Activated CD4-positive, alpha-beta T cell treated with anti-CD3 and anti-CD28 coated beads for 4 hours (primary cell): ENCODE measurements at regions not wholly inside any gene's neighbourhood (a gene's known extent, or its start where the extent isn't known, plus 50 kb on each side); places are given as distances from the start of the nearest gene placed in this dataset.

Source experiments
- DNase-seq, 2 donors: peaks; one replicate each; pipeline ENCODE4 v3.0.0-alpha.2; 2020

DNA sequence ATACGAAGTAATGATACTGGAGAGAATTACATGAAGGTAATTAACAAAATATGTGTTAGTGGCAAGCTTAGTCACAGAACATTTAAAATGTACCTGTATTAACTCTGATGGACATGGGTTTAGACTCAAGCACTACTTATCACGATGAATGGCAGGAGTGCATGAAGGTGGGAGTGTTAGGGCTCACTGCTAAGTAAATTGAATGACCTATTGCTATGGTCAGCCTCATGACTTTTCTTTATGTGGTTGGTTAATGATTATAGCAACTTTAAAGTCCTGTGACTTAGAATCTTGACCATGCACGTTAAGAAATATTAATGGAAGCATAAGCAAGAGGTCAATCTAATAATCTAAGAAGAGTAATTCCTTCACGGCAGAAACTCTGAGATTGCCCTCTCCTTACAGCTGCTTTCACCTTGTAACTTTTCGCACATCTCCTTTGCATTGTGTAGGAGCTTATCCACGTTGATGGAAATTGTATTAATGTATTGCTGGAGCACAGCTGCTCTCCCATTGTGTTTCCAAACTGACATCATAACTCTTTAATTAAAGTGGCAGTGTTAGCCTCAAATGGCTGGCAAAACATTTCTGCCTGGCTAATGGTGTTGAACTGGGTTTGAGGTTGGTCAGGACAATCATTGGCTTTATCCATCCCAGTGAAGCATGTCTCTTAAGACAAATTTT is 114.5 kb downstream of the RXFP2 start:
- no peak for DNase-seq

DNA sequence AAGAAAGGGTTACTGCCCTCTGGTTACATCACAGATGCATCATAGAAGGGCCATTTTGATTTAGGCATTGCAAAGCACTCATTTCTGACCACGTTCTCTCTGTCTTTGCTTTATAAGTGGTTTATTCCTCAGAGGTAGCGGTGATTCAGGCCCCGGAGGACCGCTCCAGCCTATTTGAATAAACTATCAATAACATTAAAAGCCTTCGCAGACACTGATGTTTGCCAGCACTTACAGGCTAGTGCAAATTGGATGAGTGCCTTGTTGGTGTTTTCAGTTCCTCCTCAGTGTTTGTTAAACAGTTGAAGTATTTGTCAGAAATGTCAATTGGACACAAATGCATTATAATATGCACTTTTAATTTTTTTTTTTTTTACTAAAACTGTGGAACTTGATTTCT is 120.2 kb downstream of the RXFP2 start:
- no peak for DNase-seq

DNA sequence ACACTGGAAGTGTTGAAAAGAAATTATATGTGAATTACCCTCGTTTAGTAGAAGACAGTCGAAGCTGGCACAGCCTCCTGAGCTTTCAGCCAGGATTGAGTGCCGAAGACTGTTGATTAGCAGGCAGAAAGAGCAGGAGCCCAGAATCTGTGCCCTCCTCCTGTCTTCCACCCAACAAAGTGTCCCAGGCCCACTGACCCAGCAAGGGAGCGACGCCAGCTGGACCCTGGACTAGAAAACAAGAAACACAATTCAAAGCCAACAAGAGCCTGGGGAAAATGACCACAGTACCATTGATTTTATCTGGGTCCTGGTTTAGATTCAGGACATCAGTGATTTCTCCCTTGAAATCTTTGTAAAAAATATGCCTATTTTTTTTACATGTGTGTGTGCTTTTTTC is 120.7 kb downstream of the RXFP2 start:
- DNase-seq = no peak

DNA sequence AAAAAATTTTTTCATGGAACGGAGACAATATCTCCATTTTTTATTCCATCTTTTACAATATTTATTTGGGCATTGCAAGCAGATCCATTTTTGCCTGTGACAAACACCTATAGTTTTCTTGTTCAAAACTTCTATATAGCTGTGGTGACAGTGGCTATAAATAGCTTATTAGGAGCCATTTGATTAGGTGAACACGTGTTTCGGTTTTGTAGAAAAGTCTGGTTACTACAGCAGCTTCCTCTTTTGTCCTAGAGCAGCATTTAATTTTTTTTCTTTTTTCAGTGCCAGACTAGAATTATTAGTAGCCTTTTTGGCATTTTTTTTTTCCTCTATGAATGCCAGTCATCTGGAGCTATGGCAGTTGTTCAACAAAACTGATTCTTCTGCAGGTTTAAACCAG is 123.5 kb downstream of the RXFP2 start:
- no peak for DNase-seq

DNA sequence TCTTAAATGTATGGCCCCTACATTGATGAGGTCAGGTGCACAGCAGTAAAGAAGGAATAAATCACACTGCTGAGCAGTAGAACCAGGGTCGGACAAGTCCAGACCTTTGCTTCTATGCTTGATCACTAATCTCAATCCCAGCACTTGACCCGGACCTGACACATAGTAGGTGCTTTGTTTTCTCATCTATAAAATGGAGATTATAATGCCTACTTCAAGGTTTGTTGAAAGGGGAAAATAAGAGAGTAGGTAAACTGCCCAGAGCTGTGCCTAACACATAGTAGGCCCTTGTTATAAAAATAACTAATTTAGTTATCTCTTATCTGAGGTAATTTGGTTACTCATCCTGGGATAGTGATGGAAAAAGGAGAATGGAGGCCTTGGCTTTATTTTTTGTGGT is 125.0 kb downstream of the RXFP2 start:
- DNase-seq = no peak

DNA sequence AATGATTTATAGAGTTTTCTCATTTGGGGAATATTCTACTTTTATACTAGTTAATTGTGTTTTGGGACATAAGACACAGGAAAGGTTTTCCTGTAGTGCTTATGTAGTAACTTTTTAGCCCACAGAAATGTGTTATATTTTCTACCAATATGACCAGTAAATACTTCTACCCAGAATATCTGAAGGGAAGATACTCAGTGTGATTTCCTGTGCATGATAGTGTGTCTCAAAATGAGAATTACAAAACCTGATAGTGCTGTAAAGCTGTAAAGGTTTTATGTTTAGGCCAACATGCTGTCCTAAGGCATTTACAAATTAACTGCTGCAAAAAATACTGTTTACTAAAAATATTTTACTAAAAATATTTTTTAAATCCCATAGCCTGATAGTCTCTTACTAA is 126.8 kb downstream of the RXFP2 start:
- no peak for DNase-seq

DNA sequence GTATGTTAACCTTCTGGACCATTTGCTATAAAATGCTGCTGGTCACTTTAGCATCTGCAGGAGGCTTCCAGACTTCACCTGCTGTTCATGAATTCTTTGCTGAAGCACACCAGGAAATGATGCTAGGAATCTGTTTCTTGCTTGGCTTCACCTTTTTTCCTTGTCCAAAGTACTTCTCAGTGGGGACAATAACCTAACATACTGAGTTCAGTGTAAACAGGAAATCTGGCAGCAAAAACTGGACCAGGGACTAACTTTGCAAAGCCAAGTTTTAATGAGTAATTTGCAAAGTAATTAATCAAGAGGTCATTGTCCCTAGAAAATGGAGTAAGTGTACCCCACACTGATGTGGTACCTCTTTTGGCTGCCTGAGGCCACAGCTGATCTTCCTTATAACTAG is 128.4 kb downstream of the RXFP2 start:
- no peak for DNase-seq

DNA sequence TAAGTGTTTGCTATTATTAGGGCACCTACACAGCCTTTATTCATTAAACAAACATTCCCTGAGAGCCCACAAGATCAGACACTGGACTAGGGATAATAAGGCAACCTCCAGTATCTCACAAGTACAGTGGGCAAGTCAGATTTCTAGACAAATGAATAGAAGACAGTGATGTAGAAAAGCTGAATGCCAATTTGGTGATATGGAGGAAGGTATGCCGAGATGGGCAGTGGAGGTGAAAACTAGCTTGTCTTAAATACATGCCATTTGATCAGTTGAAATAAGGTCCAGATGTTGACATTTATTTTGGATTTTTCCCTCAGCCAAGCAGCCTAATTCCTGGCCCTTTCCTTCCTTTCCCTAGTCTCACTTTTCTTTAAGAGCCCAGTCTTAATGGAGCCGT is 130.3 kb downstream of the RXFP2 start:
- no peak for DNase-seq

DNA sequence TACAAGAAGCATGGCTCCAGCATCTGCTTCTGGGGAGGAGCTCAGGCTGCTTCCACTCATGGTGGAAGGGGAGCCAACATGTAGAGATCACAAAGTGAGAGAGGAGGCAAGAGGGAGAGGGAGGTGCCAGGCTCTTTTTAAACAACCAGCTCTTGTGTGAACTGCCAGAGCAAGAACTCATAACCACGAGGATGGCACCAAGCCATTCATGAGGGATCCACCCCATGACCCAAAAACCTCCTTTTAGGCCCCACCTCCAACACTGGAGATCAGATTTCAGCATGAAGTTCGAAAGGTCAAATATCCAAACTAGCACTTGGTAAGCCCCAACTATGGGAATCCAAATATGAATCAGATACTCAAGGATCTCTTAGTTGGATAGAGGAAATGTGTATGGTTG is 131.2 kb downstream of the RXFP2 start:
- no peak for DNase-seq

DNA sequence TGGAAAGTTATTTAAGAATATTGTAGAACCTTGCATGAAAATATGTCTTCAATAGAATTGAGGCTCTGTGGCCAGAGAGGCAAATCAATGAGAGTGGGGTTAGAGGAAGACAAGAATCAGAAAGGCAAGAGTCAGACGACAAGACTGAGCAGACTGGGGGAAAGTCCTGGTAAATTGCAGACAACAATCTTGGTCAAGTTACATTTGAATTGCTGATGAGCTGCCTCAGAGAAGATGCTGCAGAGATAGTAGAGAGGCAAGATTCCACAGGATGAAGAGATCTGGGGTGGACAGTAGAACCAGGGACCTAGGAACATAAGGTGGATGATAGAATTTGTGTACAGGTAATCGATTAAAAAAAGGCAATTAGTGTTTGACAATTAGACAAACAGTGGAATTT is 133.8 kb downstream of the RXFP2 start:
- no peak for DNase-seq

DNA sequence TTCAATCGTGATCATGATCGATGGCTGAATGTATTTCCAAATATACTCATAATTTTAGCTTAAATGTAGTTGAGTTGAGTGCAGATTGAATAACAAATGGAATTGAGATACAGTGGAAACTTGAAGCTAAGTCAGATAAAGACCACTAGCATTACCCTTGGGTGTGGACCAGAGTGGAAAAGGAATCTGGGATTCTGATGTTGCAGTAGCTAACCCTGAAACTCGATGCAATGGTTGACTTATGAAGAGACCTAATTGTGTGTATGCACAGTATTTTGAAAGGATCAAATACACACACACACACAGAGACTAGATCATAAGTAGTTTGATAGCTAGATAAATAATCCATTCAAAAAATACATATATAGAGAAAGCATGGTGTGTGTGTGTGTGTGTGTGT is 135.8 kb downstream of the RXFP2 start:
- DNase-seq = no peak

DNA sequence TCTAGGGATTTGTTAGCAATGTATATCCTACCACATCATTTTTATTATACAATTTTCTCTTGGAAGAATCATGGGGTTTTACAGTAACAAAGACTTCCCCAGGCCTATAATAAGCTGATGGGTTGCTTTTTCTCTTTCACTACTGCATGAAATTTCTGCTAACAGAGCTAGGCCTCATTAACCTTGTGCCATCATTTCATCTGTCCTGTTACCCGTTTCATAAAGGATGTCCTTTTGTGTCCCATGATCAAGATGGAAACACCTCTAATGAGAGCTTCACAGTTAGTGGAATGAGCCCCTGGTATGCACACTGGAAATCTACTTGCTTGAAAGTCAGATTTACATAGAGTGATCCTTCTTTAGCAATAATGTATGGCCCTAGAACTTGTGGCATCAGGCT is 138.7 kb downstream of the RXFP2 start:
- no peak for DNase-seq

DNA sequence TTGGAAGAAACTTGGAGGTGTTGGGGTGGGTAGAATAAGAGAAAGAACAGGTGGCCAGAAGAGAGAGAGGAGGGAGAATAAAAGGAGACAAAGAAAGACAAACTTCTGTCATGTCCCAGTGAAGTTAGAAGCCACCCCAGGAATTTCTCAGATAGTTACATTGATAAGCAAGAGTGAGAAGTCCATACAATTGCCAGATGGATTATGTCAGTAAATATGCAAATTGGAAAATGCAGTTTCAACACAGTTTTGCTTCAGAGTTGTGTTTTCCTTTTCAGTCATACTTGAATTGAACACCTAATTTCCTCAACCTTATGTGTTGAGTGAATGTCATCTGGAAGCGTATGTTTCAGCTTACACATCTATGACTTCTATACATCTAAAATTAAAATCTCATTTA is 139.2 kb downstream of the RXFP2 start:
- no peak for DNase-seq

DNA sequence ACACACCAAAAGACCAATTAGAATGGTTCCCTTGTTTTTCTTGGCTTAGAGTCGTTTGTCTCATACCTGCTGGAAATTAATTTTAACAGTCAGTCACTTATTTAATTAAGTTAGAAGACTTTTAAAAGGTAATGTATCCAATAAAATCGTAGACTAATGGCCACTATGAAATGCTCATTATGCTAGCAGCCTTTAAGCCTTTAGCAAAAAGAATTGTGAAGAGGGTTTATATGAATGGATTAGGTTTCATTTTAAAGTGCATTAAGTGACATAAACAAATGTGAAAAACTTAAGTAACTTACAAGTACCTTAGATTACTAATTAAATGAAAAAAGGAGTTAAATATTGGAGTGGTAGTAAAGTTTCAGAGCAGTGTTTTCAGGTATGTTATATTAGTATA is 139.6 kb downstream of the RXFP2 start:
- no peak for DNase-seq

DNA sequence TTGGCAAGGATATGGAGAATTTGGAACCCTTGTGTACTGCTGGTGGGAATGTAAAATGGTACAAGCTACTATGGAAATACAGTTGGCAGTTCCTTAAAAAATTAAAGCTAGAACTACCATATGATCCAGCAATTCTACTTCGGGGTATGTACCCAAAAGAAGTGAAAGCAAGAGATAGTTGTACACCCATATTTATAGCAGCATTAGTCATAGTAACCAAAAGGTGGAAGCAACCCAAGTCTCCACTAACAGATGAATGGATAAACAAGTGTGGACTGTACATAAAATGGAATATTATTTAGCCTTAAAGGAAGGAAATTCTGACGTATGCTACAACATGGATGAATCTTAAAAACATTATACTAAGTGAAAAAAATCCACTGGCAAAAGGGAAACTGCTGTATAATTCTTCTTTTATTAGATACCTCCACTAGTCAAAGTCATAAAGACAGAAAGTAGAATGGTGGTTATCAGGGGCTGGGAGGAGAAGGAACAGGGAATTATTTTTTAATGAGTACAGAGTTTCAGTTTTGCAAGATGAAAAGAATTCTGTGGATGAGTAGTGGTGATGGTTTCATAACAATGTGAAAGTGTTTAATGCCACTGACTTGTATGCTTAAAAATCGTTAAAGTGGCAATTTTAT is 141.6 kb downstream of the RXFP2 start:
- DNase-seq = no peak

DNA sequence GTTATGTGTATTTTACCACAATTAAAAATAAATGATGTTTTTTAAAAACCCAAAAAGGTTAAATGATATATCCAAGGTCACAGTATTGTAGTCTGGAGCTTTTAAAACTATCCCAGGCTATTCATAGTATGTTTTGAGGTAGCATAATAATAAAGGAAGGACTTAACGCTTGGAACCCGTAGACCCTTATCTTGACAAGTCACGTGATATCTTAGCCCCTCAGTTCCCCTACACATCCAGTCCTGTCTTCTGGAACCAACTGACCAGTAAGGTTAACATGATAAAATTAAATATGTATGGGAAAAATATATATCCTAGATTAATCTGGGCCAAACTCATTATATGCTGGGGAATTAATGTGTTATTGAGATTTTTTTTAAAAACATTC is 142.2 kb downstream of the RXFP2 start:
- DNase-seq = no peak

DNA sequence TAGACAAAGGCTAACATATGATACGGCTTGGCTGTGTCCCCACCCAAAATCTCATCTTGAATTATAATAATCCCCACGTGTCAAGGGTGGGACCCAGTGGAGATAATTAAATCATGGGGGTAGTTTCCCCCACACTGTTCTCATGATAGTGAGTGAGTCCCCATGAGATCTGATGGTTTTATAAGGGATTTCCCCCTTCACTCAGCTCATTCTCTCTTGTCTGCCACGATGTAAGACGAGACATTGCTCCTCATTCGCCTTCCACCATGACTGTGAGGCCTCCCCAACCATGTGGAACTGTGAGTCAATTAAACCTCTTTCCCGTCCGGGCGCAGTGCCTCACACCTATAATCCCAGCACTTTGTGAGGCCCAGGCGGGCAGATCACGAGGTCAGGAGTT is 143.5 kb downstream of the RXFP2 start:
- DNase-seq = no peak

DNA sequence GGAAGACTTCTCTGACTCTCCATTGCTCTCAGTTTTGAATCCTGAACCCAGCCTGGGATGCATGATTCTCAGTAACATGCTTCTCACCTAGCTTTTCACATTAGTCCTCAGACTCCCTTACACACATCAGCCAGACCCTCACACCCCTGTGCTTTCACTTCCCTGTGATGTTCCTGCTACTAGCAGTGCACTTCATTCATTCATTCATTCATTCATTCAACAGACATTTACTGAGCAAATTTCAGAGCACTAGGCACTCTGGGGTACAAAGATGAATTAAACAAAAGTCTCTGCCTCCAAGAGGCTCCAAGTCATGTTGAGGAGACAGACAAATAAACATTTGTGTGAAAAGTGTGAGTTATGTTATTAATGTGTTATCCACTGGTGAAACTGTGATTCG is 145.2 kb downstream of the RXFP2 start:
- DNase-seq = no peak

DNA sequence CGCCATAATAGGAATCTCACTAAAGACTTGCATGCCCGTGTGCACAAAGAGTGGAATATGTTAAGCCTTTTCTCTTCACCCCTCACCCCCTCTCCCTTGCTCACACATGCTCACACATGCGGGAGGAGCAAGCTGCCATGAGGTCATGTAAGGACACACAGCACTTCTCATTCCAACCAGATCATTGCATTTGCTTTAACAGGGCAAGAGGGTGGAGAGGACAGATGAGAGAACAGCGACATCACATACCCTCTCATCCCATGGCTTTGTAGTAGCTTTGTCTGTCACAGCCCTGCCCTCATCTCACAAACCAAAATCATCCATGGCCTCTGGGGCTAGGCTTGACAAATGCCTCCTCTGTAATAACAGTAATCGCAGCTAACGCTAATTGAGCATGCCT is 145.6 kb upstream of the FRY start:
- no peak for DNase-seq

DNA sequence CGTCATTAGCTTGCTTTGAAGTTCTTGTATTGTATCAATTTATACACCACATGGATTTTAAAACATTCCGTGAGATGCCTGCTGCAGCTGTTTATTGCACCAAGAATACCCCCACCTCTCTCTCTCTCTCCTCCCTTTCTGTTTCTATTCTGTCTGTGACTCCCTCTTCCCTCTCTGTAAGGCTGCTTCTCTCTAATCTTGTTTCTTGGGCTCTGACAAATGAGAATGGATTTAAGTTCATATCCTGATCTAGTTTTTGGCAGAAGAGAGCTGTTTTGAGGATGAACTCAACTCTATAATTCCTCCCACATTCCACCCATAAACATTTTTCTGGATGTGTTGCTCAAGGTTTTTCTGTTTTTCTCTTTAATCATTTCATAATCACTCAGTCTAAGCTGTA is 144.3 kb upstream of the FRY start:
- no peak for DNase-seq

DNA sequence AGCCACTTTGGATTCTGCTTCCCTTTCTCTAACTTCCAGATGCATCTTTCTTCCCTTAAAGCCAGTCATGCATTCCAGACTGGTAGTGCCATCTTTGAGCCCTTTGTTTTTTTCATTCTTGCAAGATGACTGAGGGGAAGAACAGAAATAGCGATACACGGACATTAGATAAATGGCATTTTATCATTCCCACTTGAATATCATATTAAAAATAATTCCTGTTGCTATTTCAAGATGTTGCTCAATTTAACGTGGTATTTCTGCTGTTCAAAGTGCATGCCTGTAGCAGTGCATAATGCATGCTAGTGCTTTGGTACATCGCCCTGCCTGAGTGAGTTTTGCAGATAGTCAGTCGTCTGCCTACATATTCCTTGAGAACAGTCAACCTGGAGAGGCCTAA is 140.6 kb upstream of the FRY start:
- DNase-seq = no peak

DNA sequence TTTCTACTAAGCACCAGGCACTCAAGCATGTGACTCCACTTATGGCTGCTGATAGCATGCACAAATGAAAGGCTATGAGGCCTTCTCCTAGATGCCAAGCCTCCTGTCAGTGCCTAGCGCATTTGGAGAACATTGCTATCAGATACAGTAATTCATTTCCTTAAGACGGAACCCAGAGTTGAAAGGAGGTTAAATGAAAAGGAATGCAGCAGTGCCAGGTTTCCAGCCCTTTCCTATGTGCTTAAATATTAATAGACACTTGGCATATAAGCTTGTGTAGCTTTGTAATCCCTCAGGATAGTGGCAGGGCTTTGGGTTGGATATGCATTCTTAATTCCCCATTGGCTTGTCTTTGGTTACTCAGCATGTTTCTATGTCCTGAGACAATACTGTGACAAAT is 140.1 kb upstream of the FRY start:
- DNase-seq = no peak

DNA sequence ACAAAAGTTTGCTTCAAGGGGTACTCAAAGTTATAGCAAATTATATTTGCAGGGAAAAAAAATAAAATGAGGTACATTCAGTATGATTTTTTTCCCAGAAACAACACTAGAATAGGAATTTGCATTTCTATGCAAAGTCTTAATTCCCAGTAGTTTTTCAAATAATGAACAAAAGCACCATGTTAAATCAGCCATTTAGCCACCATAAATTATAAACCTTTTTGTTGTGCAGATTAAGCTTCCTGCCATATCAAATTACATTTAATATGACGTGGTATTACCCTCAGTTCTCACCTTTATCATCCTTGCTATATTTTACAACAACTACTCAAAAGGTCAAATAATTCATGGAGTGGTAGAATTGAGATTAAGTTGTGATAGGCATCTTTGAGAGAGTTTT is 136.6 kb upstream of the FRY start:
- no peak for DNase-seq

DNA sequence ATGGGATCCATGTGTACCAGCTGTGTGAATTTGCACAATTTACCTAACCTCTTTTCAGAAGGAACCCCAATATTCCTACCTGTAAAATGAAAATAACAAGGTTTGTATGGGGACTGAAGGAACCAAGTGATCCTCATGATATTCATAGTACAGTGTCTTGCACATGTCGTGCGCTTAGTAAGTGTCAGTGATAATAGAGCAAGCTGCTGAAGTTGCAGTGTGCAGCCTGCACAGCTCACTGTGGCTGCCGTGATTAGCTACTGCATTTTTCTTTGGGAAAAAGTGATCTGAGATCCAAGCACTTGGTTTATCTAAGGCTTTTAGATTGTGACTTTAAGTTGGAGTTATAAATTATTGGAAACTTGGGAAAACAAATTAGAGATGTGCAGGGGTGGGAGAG is 135.9 kb upstream of the FRY start:
- DNase-seq = no peak

DNA sequence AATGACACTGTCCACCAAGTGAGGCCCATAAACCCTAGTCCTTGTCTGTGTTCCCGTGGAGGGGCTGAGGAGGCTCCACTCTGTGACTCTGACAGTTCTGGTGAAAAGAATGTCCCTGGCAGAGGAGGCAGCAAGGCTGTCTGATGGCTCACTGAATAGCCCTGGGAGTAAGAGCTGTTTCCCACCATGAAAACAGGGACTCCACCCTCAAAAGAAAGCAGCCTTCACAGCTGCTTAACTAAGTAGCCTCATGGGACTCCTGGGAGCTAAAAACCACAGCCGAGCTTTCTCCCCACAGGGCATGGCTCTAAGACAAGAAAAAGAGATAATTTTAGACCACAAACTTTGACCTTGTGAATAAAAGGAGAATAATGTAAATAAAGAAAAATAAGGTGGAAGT is 135.1 kb upstream of the FRY start:
- DNase-seq = no peak
